Transverse colon (tissue), 4 donors: ENCODE measurements at regions not wholly inside any gene's neighbourhood (a gene's known extent, or its start where the extent isn't known, plus 50 kb on each side); places are given as distances from the start of the nearest gene placed in this dataset.

Experiments
- DNase-seq: peaks from one replicate; pipeline ENCODE4 v3.0.0-alpha.2; 2019
- H3K27ac ChIP-seq, 4 donors: fragments of 200-600 bp; sonication (generic); 2 replicates each; pipeline ENCODE4 v1.5.1; 2016 to 2018; ENCODE audit warnings: inconsistent platforms in 4 of 4
- H3K27me3 ChIP-seq: fragments of 200-600 bp; sonication (generic); 2 replicates; pipeline ENCODE4 v1.5.1; 2017; ENCODE audit warnings: inconsistent platforms
- H3K36me3 ChIP-seq, 4 donors: fragments of 200-600 bp; sonication (generic); 2 replicates each; pipeline ENCODE4 v1.5.1; 2017 to 2019; ENCODE audit warnings: inconsistent platforms in 4 of 4
- H3K4me1 ChIP-seq, 4 donors: fragments of 200-600 bp; sonication (generic); 2 replicates each; pipeline ENCODE4 v1.5.1; 2017 to 2020; ENCODE audit warnings: inconsistent platforms in 4 of 4
- H3K4me3 ChIP-seq, 4 donors: fragments of 200-600 bp; sonication (generic); 1 replicate in 1 of 4; 2 replicates in 3 of 4; pipeline versions ENCODE4 v1.5.1 to v1.6.1; 2017 to 2019; ENCODE audit warnings: inconsistent platforms in 4 of 4
- H3K9me3 ChIP-seq, 2 donors: fragments of 200-600 bp; sonication (generic); 2 replicates each; pipeline ENCODE4 v1.5.1; 2017 to 2019; ENCODE audit warnings: inconsistent platforms in 2 of 2
- EP300 ChIP-seq: sonication (generic); formaldehyde crosslinking; IDR thresholded peaks from one replicate; pipeline ENCODE4 v1.6.1; 2017; ENCODE audit warnings: antibody characterized with exemption, low read depth
- POLR2A ChIP-seq: fragments of 450-650 bp; IDR thresholded peaks from one replicate; pipeline ENCODE4 v1.6.1; 2016; ENCODE audit warnings: antibody characterized with exemption, mild to moderate bottlenecking, moderate library complexity
- POLR2AphosphoS5 ChIP-seq, 3 donors: sonication (generic); formaldehyde crosslinking; IDR thresholded peaks; one replicate each; pipeline ENCODE4 v1.6.1; 2016; ENCODE audit warnings: antibody characterized with exemption in 3 of 3
- WGBS, 2 donors: methylation state at CpG; one replicate each; pipeline ENCODE4 v1.1.5; 2018; ENCODE audit warnings: low coverage in 1 of 2; 5-methylcytosine and 5-hydroxymethylcytosine counted together
- in situ Hi-C, 4 donors: fragments of 200-750 bp; cut with MboI; loops; one replicate each; pipeline versions ENCODE4 v1.15.0 to v1.15.1; 2017; ENCODE audit warnings: low sequenced_read_pairs in 3 of 4, low pct_ligation_motif_present in 1 of 4, low pct_unique_long_range_greater_than_20kb in 1 of 4
- intact Hi-C: fragments of 100-400 bp; cut with DNase I; formaldehyde crosslinking; loops from one replicate; pipeline ENCODE4 v1.15.1; 2023; ENCODE audit warnings: low total_unique reads
- TF ChIP-seq, protein P1 (sequence below), 5 experiments: fragments of 200-600 bp in 3 of 5; fragments of 450-650 bp in 2 of 5; sonication (generic) in 3 of 5; IDR thresholded peaks; 1 replicate in 2 of 5; 2 replicates in 3 of 5; pipeline ENCODE4 v1.5.1; 2016 to 2017; ENCODE audit warnings: antibody characterized with exemption in 5 of 5, inconsistent platforms in 3 of 5, mild to moderate bottlenecking in 2 of 5, moderate library complexity in 1 of 5

DNA sequence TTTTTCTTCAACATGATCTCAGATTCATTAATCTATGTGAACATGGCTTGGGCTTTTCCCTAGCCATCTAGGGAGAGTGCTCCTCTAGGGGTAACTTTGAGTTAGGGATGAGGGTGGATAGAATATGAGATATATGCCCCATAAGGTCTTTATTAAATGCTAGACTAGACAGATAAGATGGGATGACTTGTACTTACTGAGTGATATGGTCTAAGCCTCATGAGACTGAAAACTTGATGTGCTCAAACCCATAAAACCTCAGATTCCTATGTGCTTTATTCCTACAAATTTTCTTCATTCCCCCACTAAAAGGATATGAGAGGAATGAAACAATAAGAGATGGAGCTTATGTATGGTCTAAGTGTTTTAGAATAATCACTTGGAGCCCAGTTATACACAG, 386.6 kb downstream of the YTHDC2 start:
- H3K4me3 ChIP-seq = no peak overlapping the region
- intact Hi-C loops = no loop called here
- TF ChIP-seq POLR2A = no peak
- TF ChIP-seq, protein P1, sequence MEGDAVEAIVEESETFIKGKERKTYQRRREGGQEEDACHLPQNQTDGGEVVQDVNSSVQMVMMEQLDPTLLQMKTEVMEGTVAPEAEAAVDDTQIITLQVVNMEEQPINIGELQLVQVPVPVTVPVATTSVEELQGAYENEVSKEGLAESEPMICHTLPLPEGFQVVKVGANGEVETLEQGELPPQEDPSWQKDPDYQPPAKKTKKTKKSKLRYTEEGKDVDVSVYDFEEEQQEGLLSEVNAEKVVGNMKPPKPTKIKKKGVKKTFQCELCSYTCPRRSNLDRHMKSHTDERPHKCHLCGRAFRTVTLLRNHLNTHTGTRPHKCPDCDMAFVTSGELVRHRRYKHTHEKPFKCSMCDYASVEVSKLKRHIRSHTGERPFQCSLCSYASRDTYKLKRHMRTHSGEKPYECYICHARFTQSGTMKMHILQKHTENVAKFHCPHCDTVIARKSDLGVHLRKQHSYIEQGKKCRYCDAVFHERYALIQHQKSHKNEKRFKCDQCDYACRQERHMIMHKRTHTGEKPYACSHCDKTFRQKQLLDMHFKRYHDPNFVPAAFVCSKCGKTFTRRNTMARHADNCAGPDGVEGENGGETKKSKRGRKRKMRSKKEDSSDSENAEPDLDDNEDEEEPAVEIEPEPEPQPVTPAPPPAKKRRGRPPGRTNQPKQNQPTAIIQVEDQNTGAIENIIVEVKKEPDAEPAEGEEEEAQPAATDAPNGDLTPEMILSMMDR (IDR thresholded peaks at IDR 0.05) = no peak
- TF ChIP-seq EP300 = no peak
- TF ChIP-seq POLR2AphosphoS5 (IDR thresholded peaks at IDR 0.05) = no peak
- H3K27me3 ChIP-seq = no peaks in the 10 kb centered on the region
- H3K9me3 ChIP-seq = no peaks in the 10 kb centered on the region
- no peaks in the 10 kb centered on the region for H3K36me3 ChIP-seq
- H3K4me1 ChIP-seq = no peaks in the 10 kb centered on the region
- in situ Hi-C loops = no loop called here
- no peak overlapping the region for H3K27ac ChIP-seq
- no peak for DNase-seq

DNA sequence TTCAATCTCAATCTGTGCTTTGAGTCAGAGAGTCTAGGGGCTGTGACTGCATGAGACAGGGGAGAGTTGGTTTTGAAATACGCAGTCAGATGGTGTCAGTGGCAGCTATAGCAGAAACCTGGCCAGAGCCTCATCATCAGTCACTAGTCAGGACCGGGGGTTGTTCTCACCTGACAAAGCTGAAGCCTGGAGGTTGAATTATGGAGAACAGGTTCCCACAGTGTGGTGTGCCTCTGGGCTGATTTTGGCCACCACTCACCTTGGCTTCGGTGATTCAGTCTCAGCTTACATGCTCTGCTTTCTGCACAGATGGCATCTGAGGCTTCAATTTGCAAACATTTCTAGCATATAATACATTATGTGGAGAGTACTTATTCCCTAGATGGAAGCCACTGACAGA, 387.3 kb downstream of the YTHDC2 start:
- intact Hi-C loops = no loop called here

DNA sequence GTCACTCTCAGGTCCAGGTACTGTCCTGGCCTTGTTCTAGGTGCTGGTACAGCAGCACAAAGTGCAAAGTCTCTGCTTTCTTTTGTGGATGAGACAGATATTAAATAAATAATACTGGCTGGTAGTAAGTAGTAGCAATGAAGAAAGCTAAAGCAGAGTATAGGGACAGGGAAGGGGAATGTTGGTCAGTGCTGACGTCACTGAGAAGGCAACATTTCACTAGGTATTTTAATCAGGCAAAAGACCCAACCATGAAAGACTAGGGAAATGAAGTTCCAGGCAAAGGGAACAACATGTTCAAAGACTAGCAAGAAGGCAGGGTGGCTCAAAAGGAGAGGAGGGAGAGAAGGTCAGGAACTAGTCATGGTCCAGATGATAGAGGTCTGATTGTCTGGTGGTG, 388.2 kb downstream of the YTHDC2 start:
- Histone ChIP-seq H3K27ac (no peak overlapping the region), H3K4me1 (no peaks in the 10 kb centered on the region), H3K36me3 (no peaks in the 10 kb centered on the region), H3K4me3 (no peak overlapping the region), H3K27me3 (no peaks in the 10 kb centered on the region), H3K9me3 (no peaks in the 10 kb centered on the region)
- TF ChIP-seq POLR2AphosphoS5 (IDR thresholded peaks at IDR 0.05) (no peak), EP300 (no peak), POLR2A (no peak)
- TF ChIP-seq, protein P1 (IDR thresholded peaks at IDR 0.05) = no peak
- in situ Hi-C loops (no loop called here), intact Hi-C loops (no loop called here)
- DNase-seq = no peak
- WGBS, 2 donors = 65 to 88% methylated on average over 1 of the region's 1 CpG

More for the DNA sequence above, 387.3 kb downstream of the YTHDC2 start:
- in situ Hi-C loops = no loop called here
- WGBS, 2 donors = 80 to 84% methylated on average over 1 to 3 of the region's 3 CpGs
- TF ChIP-seq POLR2A = no peak
- no peak for TF ChIP-seq POLR2AphosphoS5 (IDR thresholded peaks at IDR 0.05)
- TF ChIP-seq, protein P1 (IDR thresholded peaks at IDR 0.05) = no peak
- no peak overlapping the region for H3K4me3 ChIP-seq
- H3K36me3 ChIP-seq = no peaks in the 10 kb centered on the region
- DNase-seq = no peak
- no peaks in the 10 kb centered on the region for H3K9me3 ChIP-seq
- no peak overlapping the region for H3K27ac ChIP-seq
- H3K4me1 ChIP-seq = no peaks in the 10 kb centered on the region
- no peaks in the 10 kb centered on the region for H3K27me3 ChIP-seq

DNA sequence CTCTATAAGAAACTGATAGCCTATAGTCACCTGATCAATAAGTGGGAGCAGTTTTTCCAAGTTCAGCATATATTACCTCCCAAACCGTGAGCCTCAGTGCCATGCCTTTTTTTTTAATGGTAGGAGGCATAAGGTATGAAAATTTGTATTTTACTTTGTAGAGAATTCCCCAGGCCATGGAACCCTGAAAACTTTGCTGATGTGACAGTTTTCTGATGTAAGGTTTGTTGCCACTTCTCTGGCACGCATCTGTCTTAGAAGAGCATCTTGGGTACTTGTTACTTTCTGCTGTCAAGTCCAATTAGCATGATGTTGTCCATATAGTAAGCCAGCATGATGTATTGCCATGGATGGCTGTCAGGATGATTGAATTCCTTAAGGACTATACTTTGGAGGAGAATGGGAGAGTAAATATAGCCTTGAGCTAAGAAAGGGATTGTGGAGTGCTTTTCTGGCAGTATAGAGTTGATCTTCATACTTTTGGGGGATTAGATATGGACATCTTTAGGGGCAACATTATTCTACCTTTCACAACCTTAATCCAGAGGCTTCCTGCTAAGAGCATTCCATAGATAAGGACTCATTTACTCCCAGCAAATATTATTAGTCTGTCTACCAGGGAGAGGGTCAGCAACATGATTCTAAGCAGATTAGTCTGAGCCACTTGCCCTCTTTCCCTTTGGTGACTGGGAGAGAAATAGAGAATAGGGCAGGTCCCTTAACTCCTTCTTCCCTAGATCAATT, 389.6 kb downstream of the YTHDC2 start:
- Histone ChIP-seq H3K9me3 (no peaks in the 10 kb centered on the region), H3K4me3 (no peak overlapping the region), H3K27ac (no peak overlapping the region), H3K27me3 (no peaks in the 10 kb centered on the region), H3K4me1 (no peaks in the 10 kb centered on the region), H3K36me3 (no peaks in the 10 kb centered on the region)
- no peak for TF ChIP-seq EP300
- TF ChIP-seq, protein P1 (IDR thresholded peaks at IDR 0.05) = no peak
- no peak for TF ChIP-seq POLR2A
- no peak for TF ChIP-seq POLR2AphosphoS5 (IDR thresholded peaks at IDR 0.05)
- in situ Hi-C loops = no loop called here
- DNase-seq = no peak
- intact Hi-C loops = no loop called here
- 58 to 86% methylated on average over 1 to 2 of the region's 2 CpGs for WGBS, 2 donors
